DND-41 (cell line): ENCODE measurements at regions not wholly inside any gene's neighbourhood (a gene's known extent, or its start where the extent isn't known, plus 50 kb on each side); places are given as distances from the start of the nearest gene placed in this dataset.

Experiments used
- CTCF ChIP-seq: IDR thresholded peaks from 2 replicates; pipeline ENCODE4 v1.5.1; 2012; ENCODE audit warnings: borderline replicate concordance, low read length, moderate library complexity, mild to moderate bottlenecking; ENCODE audit not compliant: poor library complexity, severe bottlenecking; ENCODE audit errors: extremely low read depth
- EZH2 ChIP-seq: IDR thresholded peaks from 3 replicates; pipeline ENCODE4 v1.6.1; 2012; ENCODE audit warnings: borderline replicate concordance, low read depth, mild to moderate bottlenecking, moderate library complexity, low read length, inconsistent platforms; ENCODE audit not compliant: severe bottlenecking

GRCh38 chrX:4118666-4119530 lies 405.4 kb upstream of the PRKX start:
- TF ChIP-seq CTCF: no peak
- no peak for TF ChIP-seq EZH2
